Neural progenitor cell (in vitro differentiated cells): ENCODE measurements at regions not wholly inside any gene's neighbourhood (a gene's known extent, or its start where the extent isn't known, plus 50 kb on each side); places are given as distances from the start of the nearest gene placed in this dataset.

Experiments
- DNase-seq: peaks from one replicate; pipeline ENCODE4 v3.0.0-alpha.2; 2016; ENCODE audit warnings: low spot score
- H2AFZ ChIP-seq: fragments of 200-600 bp; sonication (generic); replicated peaks from 2 replicates; pipeline ENCODE4 v1.6.1; 2016; ENCODE audit warnings: antibody characterized with exemption
- H3F3A ChIP-seq: fragments of 200-600 bp; sonication (generic); 2 replicates; pipeline ENCODE4 v1.6.1; 2016; ENCODE audit warnings: antibody characterized with exemption, low read depth
- H3K27ac ChIP-seq: fragments of 200-600 bp; sonication (generic); 2 replicates; pipeline ENCODE4 v1.5.1; 2016; ENCODE audit warnings: mild to moderate bottlenecking
- H3K27me3 ChIP-seq: fragments of 200-600 bp; sonication (generic); 2 replicates; pipeline ENCODE4 v1.6.1; 2016; ENCODE audit warnings: mild to moderate bottlenecking, moderate library complexity
- H3K36me3 ChIP-seq: fragments of 200-600 bp; sonication (generic); 2 replicates; pipeline ENCODE4 v1.5.1; 2016
- H3K4me1 ChIP-seq: fragments of 200-600 bp; sonication (generic); 2 replicates; pipeline ENCODE4 v1.6.1; 2016; ENCODE audit warnings: mixed run types
- H3K4me2 ChIP-seq: fragments of 200-600 bp; sonication (generic); 2 replicates; pipeline ENCODE4 v1.6.1; 2016
- H3K4me3 ChIP-seq: fragments of 200-600 bp; sonication (generic); 2 replicates; pipeline ENCODE4 v1.5.1; 2016
- H3K79me2 ChIP-seq: fragments of 200-600 bp; sonication (generic); 2 replicates; pipeline ENCODE4 v1.6.1; 2016; ENCODE audit warnings: low read depth
- H3K9ac ChIP-seq: fragments of 200-600 bp; sonication (generic); 2 replicates; pipeline ENCODE4 v1.6.1; 2016
- H3K9me3 ChIP-seq: fragments of 200-600 bp; sonication (generic); 2 replicates; pipeline ENCODE4 v1.5.1; 2016; ENCODE audit warnings: low read depth
- H4K20me1 ChIP-seq: fragments of 200-600 bp; sonication (generic); 2 replicates; pipeline ENCODE4 v1.6.1; 2016; ENCODE audit warnings: low read depth
- H3K27ac Mint-ChIP-seq: 3 replicates; pipeline ENCODE4 v1.8.0; 2021; ENCODE audit warnings: mixed read lengths
- H3K27me3 Mint-ChIP-seq: 2 replicates; pipeline ENCODE4 v1.8.0; 2022; ENCODE audit warnings: low read depth, mild to moderate bottlenecking, inconsistent platforms, moderate library complexity, mixed read lengths; ENCODE audit not compliant: insufficient read depth
- H3K36me3 Mint-ChIP-seq: 3 replicates; pipeline ENCODE4 v1.8.0; 2021; ENCODE audit warnings: mixed read lengths
- H3K4me1 Mint-ChIP-seq: 3 replicates; pipeline ENCODE4 v1.8.0; 2021; ENCODE audit warnings: mixed read lengths
- H3K4me3 Mint-ChIP-seq: 3 replicates; pipeline ENCODE4 v1.8.0; 2021; ENCODE audit warnings: mild to moderate bottlenecking, moderate library complexity, mixed read lengths
- H3K9me3 Mint-ChIP-seq: 3 replicates; pipeline ENCODE4 v1.8.0; 2020; ENCODE audit warnings: mixed read lengths
- EZH2 ChIP-seq: fragments of 200-600 bp; sonication (generic); IDR thresholded peaks from 2 replicates; pipeline ENCODE4 v1.6.1; 2017; ENCODE audit warnings: antibody characterized with exemption, mild to moderate bottlenecking, moderate library complexity
- EZH2phosphoT487 ChIP-seq: fragments of 200-600 bp; sonication (generic); IDR thresholded peaks from 2 replicates; pipeline ENCODE4 v1.6.1; 2017; ENCODE audit warnings: antibody characterized with exemption
- TF ChIP-seq, protein P1 (sequence below): fragments of 200-600 bp; sonication (generic); IDR thresholded peaks from 2 replicates; pipeline ENCODE4 v1.5.1; 2017; ENCODE audit warnings: antibody characterized with exemption, mild to moderate bottlenecking

DNA sequence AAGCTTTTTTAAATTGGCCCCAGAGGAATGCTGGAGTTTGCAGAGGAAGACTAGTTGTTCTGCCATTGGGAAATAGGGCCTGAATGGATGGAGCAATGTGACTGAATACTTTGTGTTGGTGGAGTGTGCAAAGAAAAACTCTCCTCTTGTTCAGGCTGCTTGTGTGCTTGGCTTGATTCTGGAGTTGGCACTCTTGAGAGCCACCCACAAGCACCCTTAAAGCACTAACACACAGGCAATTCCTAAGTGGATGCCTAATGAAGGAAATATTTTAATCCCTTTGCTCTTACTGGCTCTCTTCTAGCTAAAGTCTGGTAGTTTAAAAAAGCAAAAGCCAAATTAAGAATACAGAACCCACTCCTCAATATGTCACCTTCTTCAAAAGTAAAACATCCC, 304.4 kb upstream of the C2CD4B start:
- Mint-ChIP-seq H3K27ac (peak overlapping the region; percentile 12), H3K4me3 (no peak overlapping the region), H3K4me1 (peaks cover 48% of the 10 kb centered on the region), H3K9me3 (no peaks in the 10 kb centered on the region), H3K27me3 (peaks cover 3% of the 10 kb centered on the region), H3K36me3 (no peaks in the 10 kb centered on the region)
- Histone ChIP-seq H3K27ac (no peak overlapping the region), H3K4me2 (peak overlapping the region; percentile 0), H3K36me3 (no peaks in the 10 kb centered on the region), H3K9ac (no peak overlapping the region), H4K20me1 (no peaks in the 10 kb centered on the region), H3K4me3 (no peak overlapping the region), H3K4me1 (peaks cover 41% of the 10 kb centered on the region), H3K27me3 (no peaks in the 10 kb centered on the region), H3K9me3 (no peaks in the 10 kb centered on the region), H2AFZ (no peak overlapping the region), H3K79me2 (peaks cover 3% of the 10 kb centered on the region), H3F3A (peaks cover 8% of the 10 kb centered on the region)
- no peak for DNase-seq
- TF ChIP-seq EZH2, result no peak
- TF ChIP-seq, protein P1, sequence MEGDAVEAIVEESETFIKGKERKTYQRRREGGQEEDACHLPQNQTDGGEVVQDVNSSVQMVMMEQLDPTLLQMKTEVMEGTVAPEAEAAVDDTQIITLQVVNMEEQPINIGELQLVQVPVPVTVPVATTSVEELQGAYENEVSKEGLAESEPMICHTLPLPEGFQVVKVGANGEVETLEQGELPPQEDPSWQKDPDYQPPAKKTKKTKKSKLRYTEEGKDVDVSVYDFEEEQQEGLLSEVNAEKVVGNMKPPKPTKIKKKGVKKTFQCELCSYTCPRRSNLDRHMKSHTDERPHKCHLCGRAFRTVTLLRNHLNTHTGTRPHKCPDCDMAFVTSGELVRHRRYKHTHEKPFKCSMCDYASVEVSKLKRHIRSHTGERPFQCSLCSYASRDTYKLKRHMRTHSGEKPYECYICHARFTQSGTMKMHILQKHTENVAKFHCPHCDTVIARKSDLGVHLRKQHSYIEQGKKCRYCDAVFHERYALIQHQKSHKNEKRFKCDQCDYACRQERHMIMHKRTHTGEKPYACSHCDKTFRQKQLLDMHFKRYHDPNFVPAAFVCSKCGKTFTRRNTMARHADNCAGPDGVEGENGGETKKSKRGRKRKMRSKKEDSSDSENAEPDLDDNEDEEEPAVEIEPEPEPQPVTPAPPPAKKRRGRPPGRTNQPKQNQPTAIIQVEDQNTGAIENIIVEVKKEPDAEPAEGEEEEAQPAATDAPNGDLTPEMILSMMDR, result no peak
- no peak for TF ChIP-seq EZH2phosphoT487

DNA sequence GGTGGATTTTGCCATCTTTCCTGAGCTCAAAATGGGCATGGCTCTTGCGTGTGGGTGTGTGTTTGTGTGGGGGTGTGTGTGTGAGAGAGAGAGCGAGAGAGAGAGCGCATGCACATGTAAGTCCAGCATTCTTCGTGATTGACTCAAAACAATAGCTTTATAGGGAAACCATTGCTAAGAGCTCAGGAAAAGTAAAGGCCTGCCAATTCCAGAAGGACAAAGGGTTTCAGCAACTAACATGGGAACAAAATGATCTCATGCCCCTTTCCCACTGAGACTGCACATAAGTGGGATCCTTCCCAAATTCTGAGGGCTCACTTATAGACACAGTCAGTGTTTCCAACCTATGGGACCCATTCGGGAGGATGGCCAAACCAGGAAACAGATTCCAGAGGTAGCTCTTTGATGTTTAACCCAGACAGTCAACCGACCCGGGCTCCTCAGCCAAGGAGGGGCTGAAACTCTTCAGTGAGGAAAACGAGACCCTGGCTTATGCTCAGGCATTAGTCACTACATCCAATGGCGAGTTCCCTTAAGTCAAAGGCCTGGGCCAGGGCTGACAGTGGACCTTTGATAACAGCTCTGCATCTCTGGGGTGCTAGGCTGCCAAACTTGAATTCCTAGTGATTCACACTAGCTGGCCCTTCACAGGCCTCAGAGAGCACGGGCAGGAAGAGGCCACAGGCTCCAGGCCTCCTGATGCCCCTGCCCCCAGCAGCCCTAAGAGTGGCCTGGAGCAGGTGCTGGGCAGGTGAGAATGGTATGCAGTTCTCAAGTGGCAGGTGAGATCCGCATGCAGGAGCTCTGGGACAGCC, 305.0 kb upstream of the C2CD4B start:
- no peak overlapping the region for H3K27ac ChIP-seq
- H4K20me1 ChIP-seq, result no peaks in the 10 kb centered on the region
- Mint-ChIP-seq H3K36me3 (no peaks in the 10 kb centered on the region), H3K27me3 (peaks cover 3% of the 10 kb centered on the region), H3K4me1 (peaks cover 42% of the 10 kb centered on the region), H3K27ac (peak overlapping the region; percentile 12), H3K9me3 (no peaks in the 10 kb centered on the region), H3K4me3 (no peak overlapping the region)
- peaks cover 35% of the 10 kb centered on the region for H3K4me1 ChIP-seq
- H3K79me2 ChIP-seq, result peaks cover 3% of the 10 kb centered on the region
- peak overlapping the region; percentile 0 for H3K4me2 ChIP-seq
- H3K9me3 ChIP-seq, result no peaks in the 10 kb centered on the region
- no peak overlapping the region for H3K4me3 ChIP-seq
- H3F3A ChIP-seq, result peaks cover 8% of the 10 kb centered on the region
- H2AFZ ChIP-seq, result no peak overlapping the region
- TF ChIP-seq, protein P1, result no peak
- TF ChIP-seq EZH2 (no peak), EZH2phosphoT487 (no peak)
- no peaks in the 10 kb centered on the region for H3K27me3 ChIP-seq
- H3K36me3 ChIP-seq, result no peaks in the 10 kb centered on the region
- DNase-seq, result no peak
- H3K9ac ChIP-seq, result no peak overlapping the region

- peaks cover 8% of the 10 kb centered on the region for H3F3A ChIP-seq
- H3K4me1 Mint-ChIP-seq, result peaks cover 32% of the 10 kb centered on the region
- H3K27ac ChIP-seq, result no peak overlapping the region
- no peaks in the 10 kb centered on the region for H3K9me3 ChIP-seq
- H3K4me1 ChIP-seq, result peaks cover 29% of the 10 kb centered on the region
- no peaks in the 10 kb centered on the region for H3K36me3 ChIP-seq
- DNase-seq, result peak; percentile 31
- no peak overlapping the region for H3K4me3 Mint-ChIP-seq
- no peaks in the 10 kb centered on the region for H3K36me3 Mint-ChIP-seq
- H3K27me3 Mint-ChIP-seq, result peaks cover 3% of the 10 kb centered on the region
- no peaks in the 10 kb centered on the region for H4K20me1 ChIP-seq
- H3K27ac Mint-ChIP-seq, result no peak overlapping the region
- no peak overlapping the region for H3K4me2 ChIP-seq
- no peak overlapping the region for H3K9ac ChIP-seq
- no peak for TF ChIP-seq EZH2phosphoT487
- TF ChIP-seq, protein P1, result no peak
- no peak for TF ChIP-seq EZH2
- no peaks in the 10 kb centered on the region for H3K9me3 Mint-ChIP-seq
- no peaks in the 10 kb centered on the region for H3K79me2 ChIP-seq
- H3K27me3 ChIP-seq, result no peaks in the 10 kb centered on the region
- H3K4me3 ChIP-seq, result no peak overlapping the region
- no peak overlapping the region for H2AFZ ChIP-seq
These were observed 307.7 kb upstream of the C2CD4B start for GRCh38 chr15:62472616-62473299.
